H1 (cell line): ENCODE measurements at regions not wholly inside any gene's neighbourhood (a gene's known extent, or its start where the extent isn't known, plus 50 kb on each side); places are given as distances from the start of the nearest gene placed in this dataset.
"Not testable (repeated sequence)": the region's sequence is repeated elsewhere in the genome, so short reads cannot be mapped to it uniquely, and the experiment has no call there.

Source experiments
- CTCF ChIA-PET: fragments of 300-600 bp; sonication (Branson Sonifier 250); formaldehyde crosslinking; loops from one replicate; lab custom pipeline; 2021; ENCODE audit not compliant: partially characterized antibody; lab: Charles Lee
- POLR2A ChIA-PET: fragments of 300-600 bp; sonication (Branson Sonifier 250); formaldehyde crosslinking; loops from one replicate; lab custom pipeline; 2021; ENCODE audit warnings: inconsistent platforms; ENCODE audit not compliant: partially characterized antibody; lab: Charles Lee
- DNase-seq, 2 experiments: peaks; one replicate each; pipeline versions ENCODE4 v3.0.0 to v3.0.0-alpha.2; 2010 to 2022; ENCODE audit warnings: low spot score in 2 of 2, low read depth in 1 of 2, mixed read lengths in 1 of 2
- FAIRE-seq: peaks from 2 replicates; lab custom pipeline; 2011; peaks lifted over from hg19 to GRCh38; lab: Jason Lieb, UNC
- H2AFZ ChIP-seq: 2 replicates; pipeline ENCODE4 v1.8.1; 2012; ENCODE audit warnings: low read length, inconsistent platforms
- H2AK5ac ChIP-seq: 2 replicates; pipeline ENCODE4 v1.6.1; 2013; ENCODE audit warnings: low read depth, low read length
- H2BK120ac ChIP-seq: replicated peaks from 2 replicates; pipeline ENCODE3; 2013; ENCODE audit warnings: low read depth, low read length, inconsistent platforms
- H2BK12ac ChIP-seq: 2 replicates; pipeline ENCODE4 v1.6.1; 2013; ENCODE audit warnings: low read depth, low read length
- H2BK15ac ChIP-seq: 2 replicates; pipeline ENCODE4 v1.6.1; 2013; ENCODE audit warnings: low read length
- H2BK20ac ChIP-seq: 2 replicates; pipeline ENCODE4 v1.6.1; 2013; ENCODE audit warnings: low read length
- H2BK5ac ChIP-seq: 2 replicates; pipeline ENCODE4 v1.6.1; 2013; ENCODE audit warnings: low read depth, low read length
- H3K14ac ChIP-seq: 2 replicates; pipeline ENCODE4 v1.6.1; 2013; ENCODE audit warnings: inconsistent platforms; ENCODE audit not compliant: insufficient read length
- H3K18ac ChIP-seq: 2 replicates; pipeline ENCODE4 v1.6.1; 2013; ENCODE audit warnings: low read length; ENCODE audit errors: extremely low read depth
- H3K23ac ChIP-seq: 2 replicates; pipeline ENCODE4 v1.6.1; 2013; ENCODE audit warnings: inconsistent platforms; ENCODE audit not compliant: insufficient read length
- H3K23me2 ChIP-seq: 2 replicates; pipeline ENCODE4 v1.6.1; 2013; ENCODE audit warnings: low read depth, low read length
- H3K27ac ChIP-seq: 2 replicates; pipeline ENCODE4 v1.6.1; 2011; ENCODE audit warnings: low read depth, low read length, inconsistent platforms
- H3K27me3 ChIP-seq, 4 experiments: replicated peaks in 1 of 4; 1 replicate in 1 of 4; 2 replicates in 3 of 4; pipeline versions ENCODE4 v1.6.1 to v1.8.1; 2011 to 2013; ENCODE audit warnings: low read length in 3 of 4, mild to moderate bottlenecking in 3 of 4, inconsistent platforms in 2 of 4, mixed read lengths in 2 of 4, moderate library complexity in 1 of 4; ENCODE audit not compliant: control insufficient read depth in 3 of 4, insufficient read depth in 3 of 4; ENCODE audit errors: extremely low read depth in 1 of 4
- H3K36me3 ChIP-seq, 4 experiments: 2 replicates each; pipeline versions ENCODE4 v1.6.1 to v1.8.1; 2011 to 2013; ENCODE audit warnings: mild to moderate bottlenecking in 4 of 4, low read length in 3 of 4, moderate library complexity in 2 of 4, control low read depth in 1 of 4, inconsistent platforms in 1 of 4; ENCODE audit not compliant: insufficient read depth in 4 of 4, control insufficient read depth in 2 of 4
- H3K4ac ChIP-seq: replicated peaks from 2 replicates; pipeline ENCODE3; 2013; ENCODE audit warnings: low read length, low read depth, mixed read lengths, inconsistent platforms; ENCODE audit not compliant: insufficient read length
- H3K4me1 ChIP-seq, 4 experiments: replicated peaks in 1 of 4; 1 replicate in 1 of 4; 2 replicates in 3 of 4; pipeline versions ENCODE4 v1.6.1 to v1.8.1; 2011 to 2013; ENCODE audit warnings: low read length in 3 of 4, inconsistent platforms in 2 of 4, mixed read lengths in 1 of 4; ENCODE audit not compliant: insufficient read depth in 4 of 4, control insufficient read depth in 3 of 4
- H3K4me2 ChIP-seq, 2 experiments: 2 replicates each; pipeline versions ENCODE4 v1.6.1 to v1.8.1; 2011 to 2013; ENCODE audit warnings: low read depth in 2 of 2, low read length in 2 of 2, control low read depth in 1 of 2, inconsistent platforms in 1 of 2, mild to moderate bottlenecking in 1 of 2; ENCODE audit not compliant: insufficient read depth in 1 of 2
- H3K4me3 ChIP-seq, 4 experiments: fragments of 200-600, 300-600 bp in 1 of 4; sonication (generic), shearing (Covaris generic), sonication (Bioruptor Twin) in 1 of 4; 2 replicates each; pipeline versions ENCODE4 v1.5.1 to v1.8.1; 2011 to 2016; ENCODE audit warnings: low read length in 4 of 4, low read depth in 3 of 4, control low read depth in 2 of 4, inconsistent platforms in 2 of 4, mild to moderate bottlenecking in 2 of 4, mixed read lengths in 1 of 4, moderate library complexity in 1 of 4; ENCODE audit not compliant: insufficient read depth in 2 of 4; ENCODE audit errors: extremely low read depth in 1 of 4
- H3K56ac ChIP-seq: replicated peaks from 2 replicates; pipeline ENCODE3; 2013; ENCODE audit warnings: low read depth, mild to moderate bottlenecking, mixed read lengths, low read length, inconsistent platforms; ENCODE audit not compliant: insufficient read length
- H3K79me1 ChIP-seq: 2 replicates; pipeline ENCODE4 v1.6.1; 2013; ENCODE audit warnings: low read depth, low read length, control low read depth
- H3K79me2 ChIP-seq, 2 experiments: 2 replicates each; pipeline versions ENCODE4 v1.6.1 to v1.8.1; 2012 to 2013; ENCODE audit warnings: low read length in 2 of 2, mild to moderate bottlenecking in 2 of 2, inconsistent platforms in 1 of 2; ENCODE audit not compliant: insufficient read depth in 2 of 2, control insufficient read depth in 1 of 2
- H3K9ac ChIP-seq, 4 experiments: replicated peaks in 1 of 4; 1 replicate in 1 of 4; 2 replicates in 3 of 4; pipeline versions ENCODE4 v1.6.1 to v1.8.1; 2011 to 2013; ENCODE audit warnings: low read depth in 3 of 4, low read length in 3 of 4, control low read depth in 2 of 4, mild to moderate bottlenecking in 2 of 4, moderate library complexity in 2 of 4, inconsistent platforms in 1 of 4; ENCODE audit errors: extremely low read depth in 1 of 4
- H3K9me3 ChIP-seq, 2 experiments: 2 replicates each; pipeline versions ENCODE4 v1.6.1 to v1.8.1; 2012 to 2013; ENCODE audit warnings: mild to moderate bottlenecking in 2 of 2, moderate library complexity in 2 of 2, control low read depth in 1 of 2, inconsistent platforms in 1 of 2, low read depth in 1 of 2, low read length in 1 of 2, mixed read lengths in 1 of 2; ENCODE audit not compliant: insufficient read depth in 2 of 2
- H4K20me1 ChIP-seq, 2 experiments: replicated peaks in 1 of 2; 2 replicates each; pipeline versions ENCODE3 to v1.8.1; 2011 to 2013; ENCODE audit warnings: inconsistent platforms in 2 of 2, low read length in 2 of 2, mild to moderate bottlenecking in 1 of 2; ENCODE audit not compliant: insufficient read depth in 2 of 2, control insufficient read depth in 1 of 2
- H4K5ac ChIP-seq: 2 replicates; pipeline ENCODE4 v1.6.1; 2013; ENCODE audit warnings: low read length, low read depth, mixed read lengths, inconsistent platforms; ENCODE audit not compliant: insufficient read length
- H4K8ac ChIP-seq: 2 replicates; pipeline ENCODE4 v1.8.0; 2013; ENCODE audit warnings: mild to moderate bottlenecking, moderate library complexity, low read length, inconsistent platforms; ENCODE audit not compliant: insufficient read depth; ENCODE audit errors: extremely low read depth
- H4K91ac ChIP-seq: replicated peaks from 2 replicates; pipeline ENCODE3; 2013; ENCODE audit warnings: low read length, mixed read lengths, inconsistent platforms; ENCODE audit not compliant: insufficient read length
- CHD2 ChIP-seq: IDR thresholded peaks from 2 replicates; pipeline ENCODE4 v1.6.1; 2012; ENCODE audit warnings: low read length, improper control_type of control experiment
- E2F6 ChIP-seq: IDR thresholded peaks from 2 replicates; pipeline ENCODE4 v1.6.1; 2012; ENCODE audit warnings: inconsistent platforms
- EGR1 ChIP-seq: IDR thresholded peaks from 2 replicates; pipeline ENCODE4 v1.6.1; 2011; ENCODE audit warnings: low read depth, low read length, borderline replicate concordance
- POLR2A ChIP-seq, 2 experiments: IDR thresholded peaks; 1 replicate in 1 of 2; 2 replicates in 1 of 2; pipeline ENCODE4 v1.6.1; 2011; ENCODE audit warnings: low read depth in 2 of 2, low read length in 2 of 2, mild to moderate bottlenecking in 2 of 2; ENCODE audit errors: control extremely low read depth in 1 of 2
- POLR2AphosphoS5 ChIP-seq: IDR thresholded peaks from 2 replicates; pipeline ENCODE4 v1.6.1; 2011; ENCODE audit warnings: low read depth, low read length
- POU5F1 ChIP-seq: IDR thresholded peaks from 2 replicates; pipeline ENCODE4 v1.6.1; 2011; ENCODE audit warnings: low read depth, mild to moderate bottlenecking, low read length, moderate library complexity
- SIN3A ChIP-seq, 2 experiments: IDR thresholded peaks in 1 of 2; conservative IDR thresholded peaks in 1 of 2; 2 replicates each; pipeline ENCODE4 v1.6.1; 2011 to 2012; ENCODE audit warnings: low read length in 2 of 2, improper control_type of control experiment in 1 of 2, low read depth in 1 of 2, mild to moderate bottlenecking in 1 of 2
- SP1 ChIP-seq: IDR thresholded peaks from 2 replicates; pipeline ENCODE4 v1.6.1; 2011; ENCODE audit warnings: low read depth, low read length
- SP4 ChIP-seq: IDR thresholded peaks from 2 replicates; pipeline ENCODE4 v1.6.1; 2012; ENCODE audit warnings: low read length, inconsistent platforms
- TAF1 ChIP-seq: IDR thresholded peaks from 2 replicates; pipeline ENCODE4 v1.6.1; 2011; ENCODE audit warnings: mild to moderate bottlenecking, low read depth, low read length
- TAF7 ChIP-seq: optimal IDR thresholded peaks from 2 replicates; pipeline ENCODE3; 2011; ENCODE audit warnings: low read depth, mild to moderate bottlenecking, inconsistent platforms, low read length, moderate library complexity, borderline replicate concordance
- WGBS, 2 experiments: shearing (Covaris generic) in 1 of 2; methylation state at CpG; one replicate each; pipeline versions ENCODE4 v1.1.6 to v1.1.7; 2013 to 2015; ENCODE audit warnings: low lambda C conversion rate in 2 of 2, mixed read lengths in 2 of 2, inconsistent platforms in 1 of 2, low coverage in 1 of 2, missing lambda C conversion rate in 1 of 2; ENCODE audit not compliant: insufficient replicate concordance in 2 of 2, insufficient coverage in 1 of 2, insufficient read length in 1 of 2; ENCODE audit errors: extremely low coverage in 1 of 2, missing lambda C conversion rate in 1 of 2; 5-methylcytosine and 5-hydroxymethylcytosine counted together

GRCh38 chr6:27824211-27825024 lies 87.8 kb downstream of the OR2B2 start:
- peaks cover 8 to 13% of the 10 kb centered on the region in 2 experiments; a peak in 3 of 4 replicates for H3K9me3 ChIP-seq
- H3K79me1 ChIP-seq, FAIRE-seq, H3K23me2 ChIP-seq, H2AK5ac ChIP-seq, H3K23ac ChIP-seq, H4K20me1 ChIP-seq, H4K91ac ChIP-seq, H2BK20ac ChIP-seq, H3K4ac ChIP-seq, H4K8ac ChIP-seq, H4K5ac ChIP-seq, H2AFZ ChIP-seq, H3K27me3 ChIP-seq, H2BK15ac ChIP-seq, H3K4me1 ChIP-seq, H2BK12ac ChIP-seq, DNase-seq, H2BK120ac ChIP-seq, H3K79me2 ChIP-seq, H3K14ac ChIP-seq: not testable (repeated sequence)
- H2BK5ac ChIP-seq = peak overlapping the region; percentile 41; the same call in 1 of the 2 replicates
- peak overlapping the region; percentile 95 for H3K27ac ChIP-seq
- H3K36me3 ChIP-seq = peaks cover 0 to 13% (median 5%) of the 10 kb centered on the region in 4 experiments; a peak in 4 of 8 replicates
- CTCF ChIA-PET = interaction anchor here (1.4 to 2.3 kb wide), 3 partner anchors 12 to 72 kb away, joined by 3 to 15 read pairs (median 6); a partner anchor contains a TSS
- 0 out of 4 replicates have a peak, but pooled peaks of 1 of the 2 experiments have one; percentile 13 for TF ChIP-seq SIN3A (conservative IDR thresholded peaks at IDR 0.05 in 1 of 2, IDR thresholded peaks at IDR 0.05 in 1 of 2; ENCODE audit: low read depth in 1 of 2, low read length in 2 of 2)
- TF ChIP-seq EGR1 = 0 out of 2 replicates have a peak, but pooled peaks have one; percentile 51
- peak; percentile 95 for TF ChIP-seq POLR2AphosphoS5
- 0 out of 2 replicates have a peak, but pooled peaks have one; percentile 13 for TF ChIP-seq POU5F1
- peak; percentile 69 for TF ChIP-seq TAF1
- peak; percentile 21; the same call in 1 of the 2 replicates for TF ChIP-seq SP1
- TF ChIP-seq TAF7 = peak; percentile 78
- peak; percentile 86 to 91 for TF ChIP-seq POLR2A (IDR thresholded peaks at IDR 0.05; ENCODE audit: control extremely low read depth in 1 of 2, low read depth in 2 of 2, low read length in 2 of 2)
- 0 out of 2 replicates have a peak, but pooled peaks have one; percentile 18 for TF ChIP-seq SP4
- 0 out of 2 replicates have a peak, but pooled peaks have one; percentile 15 for TF ChIP-seq E2F6
- 0 out of 2 replicates have a peak, but pooled peaks have one; percentile 30 for TF ChIP-seq CHD2
- H3K4me2 ChIP-seq = peak overlapping the region; percentile 70 to 75
- 2% methylated on average over 26 of the region's 53 CpGs; no CpG with 5 or more reads in 1 of the 2 experiments for WGBS, 2 experiments
- peak overlapping the region; percentile 81 for H3K18ac ChIP-seq
- H3K9ac ChIP-seq = peak overlapping the region; percentile 87 to 97 (median 94)
- POLR2A ChIA-PET = interaction anchor here (0.6 to 9.2 kb wide), 35 partner anchors 10 to 1807 kb away, joined by 3 to 607 read pairs (median 6); a partner anchor contains a TSS
- H3K4me3 ChIP-seq = peak overlapping the region; percentile 59 to 90 (median 81)
- peak overlapping the region; percentile 3 for H3K56ac ChIP-seq
